ENCODE measurements at regions not wholly inside any gene's neighbourhood (a gene's known extent, or its start where the extent isn't known, plus 50 kb on each side); places are given as distances from the start of the nearest gene placed in this dataset.

GRCh38 chr10:131681656-131682055, 219.2 kb upstream of the PPP2R2D start:
- no peaks in the 10 kb centered on the region for H3K4me1 ChIP-seq
- no peak for TF ChIP-seq CTCF (IDR thresholded peaks at IDR 0.05)
- no peak for TF ChIP-seq POLR2A (IDR thresholded peaks at IDR 0.05)
- no peak for TF ChIP-seq EP300 (IDR thresholded peaks at IDR 0.05)
- no peak for DNase-seq (ENCODE audit: low spot score in 2 of 2)
- 70 to 88% methylated on average over 4 to 11 of the region's 12 CpGs for WGBS, 2 donors
- peaks cover 0 to 36% (median 0%) of the 10 kb centered on the region in 4 donors for H3K9me3 ChIP-seq
- H3K27me3 ChIP-seq: no peaks in the 10 kb centered on the region
- no peaks in the 10 kb centered on the region for H3K36me3 ChIP-seq
- H3K4me3 ChIP-seq: no peak overlapping the region
- H3K27ac ChIP-seq: no peak overlapping the region

- no peak for TF ChIP-seq EP300 (IDR thresholded peaks at IDR 0.05)
- no peak for TF ChIP-seq CTCF (IDR thresholded peaks at IDR 0.05)
- no peak for TF ChIP-seq POLR2A (IDR thresholded peaks at IDR 0.05)
- Histone ChIP-seq H3K4me3 (no peak overlapping the region), H3K4me1 (no peaks in the 10 kb centered on the region), H3K36me3 (no peaks in the 10 kb centered on the region), H3K9me3 (peaks cover 0 to 33% (median 0%) of the 10 kb centered on the region in 4 donors), H3K27me3 (no peaks in the 10 kb centered on the region), H3K27ac (no peak overlapping the region)
- DNase-seq (ENCODE audit: low spot score in 2 of 2): no peak
- WGBS, 2 donors: 82 to 87% methylated on average over 20 of the region's 20 CpGs
Measured at GRCh38 chr10:131682271-131682962, 218.4 kb upstream of the PPP2R2D start.

GRCh38 chr10:131683281-131683861, 217.4 kb upstream of the PPP2R2D start:
- WGBS, 2 donors: 82 to 84% methylated on average over 21 of the region's 21 CpGs
- no peak for DNase-seq (ENCODE audit: low spot score in 2 of 2)
- Histone ChIP-seq H3K36me3 (no peaks in the 10 kb centered on the region), H3K27me3 (no peaks in the 10 kb centered on the region), H3K9me3 (peaks cover 0 to 24% (median 0%) of the 10 kb centered on the region in 4 donors), H3K4me3 (no peak overlapping the region), H3K27ac (no peak overlapping the region), H3K4me1 (no peaks in the 10 kb centered on the region)
- no peak for TF ChIP-seq CTCF (IDR thresholded peaks at IDR 0.05)
- no peak for TF ChIP-seq EP300 (IDR thresholded peaks at IDR 0.05)
- no peak for TF ChIP-seq POLR2A (IDR thresholded peaks at IDR 0.05)

- DNase-seq (ENCODE audit: low spot score in 2 of 2): no peak
- no peaks in the 10 kb centered on the region for H3K4me1 ChIP-seq
- H3K36me3 ChIP-seq: no peaks in the 10 kb centered on the region
- no peak overlapping the region for H3K4me3 ChIP-seq
- no peak for TF ChIP-seq POLR2A (IDR thresholded peaks at IDR 0.05)
- no peak for TF ChIP-seq EP300 (IDR thresholded peaks at IDR 0.05)
- TF ChIP-seq CTCF (IDR thresholded peaks at IDR 0.05): no peak
- H3K27me3 ChIP-seq: no peaks in the 10 kb centered on the region
- H3K27ac ChIP-seq: no peak overlapping the region
- peaks cover 0 to 18% (median 0%) of the 10 kb centered on the region in 4 donors for H3K9me3 ChIP-seq
- WGBS, 2 donors: 91 to 95% methylated on average over 12 of the region's 12 CpGs
Measured at GRCh38 chr10:131683941-131684340, 216.9 kb upstream of the PPP2R2D start.

- no peak overlapping the region for H3K4me3 ChIP-seq
- no peaks in the 10 kb centered on the region for H3K36me3 ChIP-seq
- no peaks in the 10 kb centered on the region for H3K27me3 ChIP-seq
- H3K27ac ChIP-seq: no peak overlapping the region
- WGBS, 2 donors: 56 to 67% methylated on average over 6 to 7 of the region's 7 CpGs
- TF ChIP-seq CTCF (IDR thresholded peaks at IDR 0.05): no peak
- TF ChIP-seq POLR2A (IDR thresholded peaks at IDR 0.05): no peak
- TF ChIP-seq EP300 (IDR thresholded peaks at IDR 0.05): no peak
- no peaks in the 10 kb centered on the region for H3K4me1 ChIP-seq
- peaks cover 0 to 15% (median 0%) of the 10 kb centered on the region in 4 donors for H3K9me3 ChIP-seq
- no peak for DNase-seq (ENCODE audit: low spot score in 2 of 2)
Measured at GRCh38 chr10:131685007-131685406, 215.8 kb upstream of the PPP2R2D start.
